OCI-LY3 (cell line): ENCODE measurements at regions not wholly inside any gene's neighbourhood (a gene's known extent, or its start where the extent isn't known, plus 50 kb on each side); places are given as distances from the start of the nearest gene placed in this dataset.
"Not testable (repeated sequence)": the region's sequence is repeated elsewhere in the genome, so short reads cannot be mapped to it uniquely, and the experiment has no call there.

Source experiments
- H2AFZ ChIP-seq: fragments of 200-600, 300-600 bp; shearing (Covaris generic); 2 replicates; pipeline ENCODE4 v1.6.0; 2014; ENCODE audit warnings: antibody characterized with exemption, low read depth, low read length
- H3K27ac ChIP-seq: fragments of 200-600, 300-600 bp; sonication (generic); 2 replicates; pipeline ENCODE4 v1.5.1; 2014; ENCODE audit warnings: mild to moderate bottlenecking, low read length, moderate library complexity, mixed read lengths
- H3K27me3 ChIP-seq: fragments of 200-600, 300-600 bp; sonication (generic); 2 replicates; pipeline ENCODE4 v1.6.1; 2014; ENCODE audit warnings: low read depth, low read length, mixed read lengths
- H3K36me3 ChIP-seq: fragments of 200-600, 300-600 bp; sonication (generic); replicated peaks from 2 replicates; pipeline ENCODE3; 2014; ENCODE audit warnings: low read depth, low read length, mixed read lengths
- H3K4me1 ChIP-seq: fragments of 300-600, 200-600 bp; sonication (generic); 2 replicates; pipeline ENCODE4 v1.6.1; 2014; ENCODE audit warnings: low read length, mixed read lengths
- H3K4me2 ChIP-seq: fragments of 200-600, 300-600 bp; sonication (generic); 2 replicates; pipeline ENCODE4 v1.6.1; 2014; ENCODE audit warnings: low read length, mixed read lengths
- H3K4me3 ChIP-seq: fragments of 300-600, 200-600 bp; sonication (generic); 2 replicates; pipeline ENCODE4 v1.5.1; 2014; ENCODE audit warnings: antibody characterized with exemption, mild to moderate bottlenecking, low read length, moderate library complexity
- H3K79me2 ChIP-seq: fragments of 300-600, 200-600 bp; shearing (Covaris generic); 2 replicates; pipeline ENCODE4 v1.6.1; 2014; ENCODE audit warnings: mild to moderate bottlenecking, low read length, mixed read lengths
- H3K9ac ChIP-seq: fragments of 300-600, 200-600 bp; shearing (Covaris generic); 2 replicates; pipeline ENCODE4 v1.6.0; 2014; ENCODE audit warnings: mild to moderate bottlenecking, low read length, moderate library complexity
- H3K9me3 ChIP-seq: fragments of 200-600, 300-600 bp; shearing (Covaris generic); 2 replicates; pipeline ENCODE4 v1.6.1; 2014; ENCODE audit warnings: low read length, mixed read lengths; ENCODE audit not compliant: insufficient read depth
- H4K20me1 ChIP-seq: fragments of 200-600, 300-600 bp; sonication (generic); 2 replicates; pipeline ENCODE4 v1.6.1; 2016; ENCODE audit warnings: low read length, mixed read lengths; ENCODE audit not compliant: insufficient read depth
- EZH2phosphoT487 ChIP-seq: fragments of 200-600 bp; shearing (Covaris generic); IDR thresholded peaks from 2 replicates; pipeline ENCODE4 v1.6.1; 2018; ENCODE audit warnings: antibody characterized with exemption, mixed run types, low read depth
- TF ChIP-seq, protein P1 (sequence below): fragments of 200-600, 300-600 bp; sonication (generic); IDR thresholded peaks from 2 replicates; pipeline ENCODE4 v1.5.1; 2014; ENCODE audit warnings: antibody characterized with exemption, low read length, low read depth

- Histone ChIP-seq H4K20me1 (no peaks in the 10 kb centered on the region), H3K79me2 (no peaks in the 10 kb centered on the region), H3K27ac (no peak overlapping the region), H3K4me1 (no peaks in the 10 kb centered on the region), H3K4me3 (no peak overlapping the region), H3K36me3 (no peaks in the 10 kb centered on the region), H3K4me2 (no peak overlapping the region), H2AFZ (no peak overlapping the region), H3K9me3 (no peaks in the 10 kb centered on the region), H3K27me3 (no peaks in the 10 kb centered on the region), H3K9ac (no peak overlapping the region)
- TF ChIP-seq, protein P1, sequence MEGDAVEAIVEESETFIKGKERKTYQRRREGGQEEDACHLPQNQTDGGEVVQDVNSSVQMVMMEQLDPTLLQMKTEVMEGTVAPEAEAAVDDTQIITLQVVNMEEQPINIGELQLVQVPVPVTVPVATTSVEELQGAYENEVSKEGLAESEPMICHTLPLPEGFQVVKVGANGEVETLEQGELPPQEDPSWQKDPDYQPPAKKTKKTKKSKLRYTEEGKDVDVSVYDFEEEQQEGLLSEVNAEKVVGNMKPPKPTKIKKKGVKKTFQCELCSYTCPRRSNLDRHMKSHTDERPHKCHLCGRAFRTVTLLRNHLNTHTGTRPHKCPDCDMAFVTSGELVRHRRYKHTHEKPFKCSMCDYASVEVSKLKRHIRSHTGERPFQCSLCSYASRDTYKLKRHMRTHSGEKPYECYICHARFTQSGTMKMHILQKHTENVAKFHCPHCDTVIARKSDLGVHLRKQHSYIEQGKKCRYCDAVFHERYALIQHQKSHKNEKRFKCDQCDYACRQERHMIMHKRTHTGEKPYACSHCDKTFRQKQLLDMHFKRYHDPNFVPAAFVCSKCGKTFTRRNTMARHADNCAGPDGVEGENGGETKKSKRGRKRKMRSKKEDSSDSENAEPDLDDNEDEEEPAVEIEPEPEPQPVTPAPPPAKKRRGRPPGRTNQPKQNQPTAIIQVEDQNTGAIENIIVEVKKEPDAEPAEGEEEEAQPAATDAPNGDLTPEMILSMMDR = no peak
- TF ChIP-seq EZH2phosphoT487 = no peak
Observed at GRCh38 chr7:113752289-113752688, 166.5 kb downstream of the PPP1R3A start.

DNA sequence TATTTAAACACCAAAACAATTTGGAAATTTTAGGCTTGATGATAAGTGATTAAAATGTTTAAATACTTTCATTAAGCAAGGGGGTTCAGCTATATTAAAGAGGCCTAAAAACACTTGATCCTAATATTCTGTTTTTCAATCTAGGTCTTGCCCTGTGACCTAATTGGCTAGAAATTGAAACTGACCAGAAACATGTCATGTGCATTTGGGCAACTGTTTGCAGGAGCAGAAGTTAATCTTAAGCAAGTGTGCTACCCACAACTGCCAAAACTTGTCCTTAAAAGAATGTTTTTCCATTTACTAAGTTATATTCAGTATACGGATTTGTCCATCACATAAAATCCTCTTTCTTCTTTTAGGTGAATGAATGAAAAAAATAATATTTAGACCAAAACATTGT is 167.3 kb downstream of the PPP1R3A start:
- Histone ChIP-seq H4K20me1 (no peaks in the 10 kb centered on the region), H3K36me3 (no peaks in the 10 kb centered on the region), H3K4me2 (no peak overlapping the region), H3K79me2 (no peaks in the 10 kb centered on the region), H3K4me1 (no peaks in the 10 kb centered on the region), H2AFZ (no peak overlapping the region), H3K9ac (no peak overlapping the region), H3K27me3 (no peaks in the 10 kb centered on the region), H3K27ac (no peak overlapping the region), H3K9me3 (no peaks in the 10 kb centered on the region), H3K4me3 (no peak overlapping the region)
- no peak for TF ChIP-seq EZH2phosphoT487
- TF ChIP-seq, protein P1 = no peak

DNA sequence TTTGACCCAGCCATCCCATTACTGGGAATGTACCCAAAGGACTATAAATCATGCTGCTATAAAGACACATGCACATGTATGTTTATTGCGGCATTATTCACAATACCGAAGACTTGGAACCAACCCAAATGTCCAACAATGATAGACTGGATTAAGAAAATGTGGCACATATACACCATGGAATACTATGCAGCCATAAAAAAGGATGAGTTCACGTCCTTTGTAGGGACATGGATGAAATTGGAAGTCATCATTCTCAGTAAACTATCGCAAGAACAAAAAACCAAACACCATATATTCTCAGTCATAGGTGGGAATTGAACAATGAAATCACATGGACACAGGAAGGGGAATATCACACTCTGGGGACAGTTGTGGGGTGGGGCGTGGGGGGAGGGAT is 170.4 kb downstream of the PPP1R3A start:
- H2AFZ ChIP-seq, H3K4me2 ChIP-seq, H3K9ac ChIP-seq, H3K4me3 ChIP-seq, H4K20me1 ChIP-seq, H3K9me3 ChIP-seq, H3K27me3 ChIP-seq, H3K4me1 ChIP-seq, H3K79me2 ChIP-seq, H3K36me3 ChIP-seq, H3K27ac ChIP-seq: not testable (repeated sequence)

DNA sequence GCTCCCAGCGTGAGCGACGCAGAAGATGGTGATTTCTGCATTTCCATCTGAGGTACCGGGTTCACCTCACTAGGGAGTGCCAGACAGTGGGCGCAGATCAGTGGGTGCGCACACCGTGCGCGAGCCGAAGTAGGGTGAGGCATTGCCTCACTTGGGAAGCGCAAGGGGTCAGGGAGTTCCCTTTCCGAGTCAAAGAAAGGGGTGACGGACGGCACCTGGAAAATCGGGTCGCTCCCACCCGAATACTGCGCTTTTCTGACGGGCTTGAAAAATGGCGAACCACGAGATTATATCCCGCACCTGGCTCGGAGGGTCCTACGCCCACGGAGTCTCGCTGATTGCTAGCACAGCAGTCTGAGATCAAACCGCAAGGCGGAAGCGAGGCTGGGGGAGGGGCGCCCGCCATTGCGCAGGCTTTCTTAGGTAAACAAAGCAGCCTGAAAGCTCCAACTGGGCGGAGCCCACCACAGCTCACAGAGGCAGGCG is 175.8 kb downstream of the PPP1R3A start:
- not testable (repeated sequence) for H3K79me2 ChIP-seq, H4K20me1 ChIP-seq, H2AFZ ChIP-seq, H3K9me3 ChIP-seq, H3K4me2 ChIP-seq, H3K36me3 ChIP-seq, H3K27me3 ChIP-seq, H3K9ac ChIP-seq, H3K4me3 ChIP-seq, H3K4me1 ChIP-seq, H3K27ac ChIP-seq

DNA sequence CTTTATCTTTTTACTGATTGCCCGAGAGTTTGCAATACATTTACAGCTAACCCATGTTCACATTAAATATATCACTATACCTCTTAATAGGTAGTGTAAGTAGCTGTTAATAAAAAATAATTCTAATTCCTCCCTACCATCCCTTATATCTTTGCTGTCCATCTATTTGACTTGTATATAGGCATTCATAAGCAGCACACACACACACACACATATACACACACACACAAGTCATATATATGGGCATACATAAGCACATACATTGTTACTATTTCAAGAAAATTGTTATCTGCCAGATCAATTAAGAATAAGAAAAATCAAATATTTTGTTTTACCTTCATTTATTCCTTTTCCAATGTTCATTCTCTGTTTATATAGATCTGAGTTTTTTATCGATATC is 176.4 kb downstream of the PPP1R3A start:
- Histone ChIP-seq H4K20me1 (no peaks in the 10 kb centered on the region), H3K4me1 (no peaks in the 10 kb centered on the region), H3K27ac (no peak overlapping the region), H3K79me2 (no peaks in the 10 kb centered on the region), H3K36me3 (no peaks in the 10 kb centered on the region), H3K9me3 (no peaks in the 10 kb centered on the region), H2AFZ (no peak overlapping the region), H3K9ac (no peak overlapping the region), H3K27me3 (no peaks in the 10 kb centered on the region), H3K4me2 (no peak overlapping the region), H3K4me3 (no peak overlapping the region)
- TF ChIP-seq, protein P1 = no peak
- no peak for TF ChIP-seq EZH2phosphoT487
